ENCODE measurements at regions not wholly inside any gene's neighbourhood (a gene's known extent, or its start where the extent isn't known, plus 50 kb on each side); places are given as distances from the start of the nearest gene placed in this dataset.

DNA sequence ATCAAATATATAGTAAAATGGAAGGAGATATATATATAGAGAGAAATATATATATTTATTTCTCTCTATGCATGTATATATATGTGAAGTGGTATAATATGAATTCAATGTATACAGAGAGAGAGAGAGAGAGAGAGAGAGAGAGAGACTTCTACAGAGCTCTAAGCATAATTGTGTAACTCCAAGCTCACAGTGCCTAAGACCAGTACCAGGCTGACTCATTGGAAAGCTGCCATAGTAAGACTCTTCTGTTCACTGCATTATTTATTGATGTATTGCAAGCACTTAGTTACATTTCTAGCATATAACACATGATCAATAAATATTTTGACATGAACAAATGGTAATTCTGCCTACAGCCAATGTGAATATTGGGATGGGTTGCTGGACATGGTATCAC, 1734.7 kb downstream of the SLITRK1 start:
- TF ChIP-seq RCOR1 (IDR thresholded peaks at IDR 0.05; ENCODE audit: insufficient replicate concordance, low read length) (no peak), RAD21 (IDR thresholded peaks at IDR 0.05; ENCODE audit: low read length) (no peak), BHLHE40 (IDR thresholded peaks at IDR 0.05; ENCODE audit: low read depth, low read length) (no peak), FOS (IDR thresholded peaks at IDR 0.05; ENCODE audit: low read depth, low read length) (no peak), POLR2A (IDR thresholded peaks at IDR 0.05; ENCODE audit: low read depth, low read length) (no peak)
- TF ChIP-seq, protein P1, sequence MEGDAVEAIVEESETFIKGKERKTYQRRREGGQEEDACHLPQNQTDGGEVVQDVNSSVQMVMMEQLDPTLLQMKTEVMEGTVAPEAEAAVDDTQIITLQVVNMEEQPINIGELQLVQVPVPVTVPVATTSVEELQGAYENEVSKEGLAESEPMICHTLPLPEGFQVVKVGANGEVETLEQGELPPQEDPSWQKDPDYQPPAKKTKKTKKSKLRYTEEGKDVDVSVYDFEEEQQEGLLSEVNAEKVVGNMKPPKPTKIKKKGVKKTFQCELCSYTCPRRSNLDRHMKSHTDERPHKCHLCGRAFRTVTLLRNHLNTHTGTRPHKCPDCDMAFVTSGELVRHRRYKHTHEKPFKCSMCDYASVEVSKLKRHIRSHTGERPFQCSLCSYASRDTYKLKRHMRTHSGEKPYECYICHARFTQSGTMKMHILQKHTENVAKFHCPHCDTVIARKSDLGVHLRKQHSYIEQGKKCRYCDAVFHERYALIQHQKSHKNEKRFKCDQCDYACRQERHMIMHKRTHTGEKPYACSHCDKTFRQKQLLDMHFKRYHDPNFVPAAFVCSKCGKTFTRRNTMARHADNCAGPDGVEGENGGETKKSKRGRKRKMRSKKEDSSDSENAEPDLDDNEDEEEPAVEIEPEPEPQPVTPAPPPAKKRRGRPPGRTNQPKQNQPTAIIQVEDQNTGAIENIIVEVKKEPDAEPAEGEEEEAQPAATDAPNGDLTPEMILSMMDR (conservative IDR thresholded peaks at IDR 0.05; ENCODE audit: low read depth, low read length) = no peak
- TF ChIP-seq, protein P2, sequence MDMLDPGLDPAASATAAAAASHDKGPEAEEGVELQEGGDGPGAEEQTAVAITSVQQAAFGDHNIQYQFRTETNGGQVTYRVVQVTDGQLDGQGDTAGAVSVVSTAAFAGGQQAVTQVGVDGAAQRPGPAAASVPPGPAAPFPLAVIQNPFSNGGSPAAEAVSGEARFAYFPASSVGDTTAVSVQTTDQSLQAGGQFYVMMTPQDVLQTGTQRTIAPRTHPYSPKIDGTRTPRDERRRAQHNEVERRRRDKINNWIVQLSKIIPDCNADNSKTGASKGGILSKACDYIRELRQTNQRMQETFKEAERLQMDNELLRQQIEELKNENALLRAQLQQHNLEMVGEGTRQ (IDR thresholded peaks at IDR 0.05; ENCODE audit: low read depth, low read length) = no peak
- TF ChIP-seq, protein P3, sequence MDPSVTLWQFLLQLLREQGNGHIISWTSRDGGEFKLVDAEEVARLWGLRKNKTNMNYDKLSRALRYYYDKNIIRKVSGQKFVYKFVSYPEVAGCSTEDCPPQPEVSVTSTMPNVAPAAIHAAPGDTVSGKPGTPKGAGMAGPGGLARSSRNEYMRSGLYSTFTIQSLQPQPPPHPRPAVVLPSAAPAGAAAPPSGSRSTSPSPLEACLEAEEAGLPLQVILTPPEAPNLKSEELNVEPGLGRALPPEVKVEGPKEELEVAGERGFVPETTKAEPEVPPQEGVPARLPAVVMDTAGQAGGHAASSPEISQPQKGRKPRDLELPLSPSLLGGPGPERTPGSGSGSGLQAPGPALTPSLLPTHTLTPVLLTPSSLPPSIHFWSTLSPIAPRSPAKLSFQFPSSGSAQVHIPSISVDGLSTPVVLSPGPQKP (IDR thresholded peaks at IDR 0.05; ENCODE audit: borderline replicate concordance, low read depth, low read length) = no peak

Data from IMR-90 (cell line).